ENCODE measurements at regions not wholly inside any gene's neighbourhood (a gene's known extent, or its start where the extent isn't known, plus 50 kb on each side); places are given as distances from the start of the nearest gene placed in this dataset.
"Not testable (repeated sequence)": the region's sequence is repeated elsewhere in the genome, so short reads cannot be mapped to it uniquely, and the experiment has no call there.

DNA sequence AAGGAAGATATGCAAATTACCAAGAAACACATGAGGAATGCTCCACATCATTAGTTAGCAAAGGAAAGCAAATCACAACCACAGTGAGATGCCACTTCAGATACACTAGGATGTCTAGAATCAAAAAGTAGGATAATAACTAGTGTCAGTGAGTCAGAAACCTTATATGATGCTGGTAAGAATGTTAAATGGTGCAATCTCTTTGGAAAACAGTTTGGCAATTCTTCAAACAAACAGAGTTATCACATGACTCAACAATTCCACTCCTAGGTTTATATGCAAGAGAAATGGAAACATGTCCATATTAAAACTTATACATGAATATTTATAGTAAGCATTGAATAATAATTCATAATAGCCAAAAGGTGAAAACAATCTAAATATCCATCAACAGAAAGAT lies 220.9 kb downstream of the FOXG1 start:
- Histone ChIP-seq H3K27ac (no peak overlapping the region), H3K4me2 (no peak overlapping the region), H4K20me1 (no peaks in the 10 kb centered on the region), H3K4me3 (no peak overlapping the region), H3K36me3 (no peaks in the 10 kb centered on the region), H3K27me3 (no peaks in the 10 kb centered on the region), H3K4me1 (no peaks in the 10 kb centered on the region), H3K9me3 (no peaks in the 10 kb centered on the region), H3K9ac (no peak overlapping the region)
- TF ChIP-seq Cebpa-rat (IDR thresholded peaks at IDR 0.05): no peak

DNA sequence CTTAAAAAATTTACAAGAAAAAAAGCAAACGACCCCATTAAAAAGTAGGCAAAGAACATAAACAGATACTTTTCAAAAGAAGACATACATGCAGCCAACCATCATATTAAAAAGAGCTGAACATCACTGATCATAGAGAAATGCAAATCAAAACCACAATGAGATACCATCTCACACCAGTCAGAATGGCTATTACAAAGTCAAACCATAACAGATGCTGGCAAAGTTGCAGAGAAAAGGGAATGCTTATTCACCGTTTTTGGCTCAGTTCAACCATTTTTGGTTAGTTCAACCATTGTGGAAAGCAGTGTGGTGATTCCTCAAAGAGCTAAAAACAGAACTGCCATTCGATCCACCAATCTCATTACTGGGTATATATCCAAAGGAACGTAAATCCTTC lies 230.6 kb downstream of the FOXG1 start:
- not testable (repeated sequence) for H3K4me2 ChIP-seq, H4K20me1 ChIP-seq, H3K27ac ChIP-seq, H3K9ac ChIP-seq, H3K36me3 ChIP-seq, H3K9me3 ChIP-seq, H3K27me3 ChIP-seq, H3K4me3 ChIP-seq, H3K4me1 ChIP-seq

DNA sequence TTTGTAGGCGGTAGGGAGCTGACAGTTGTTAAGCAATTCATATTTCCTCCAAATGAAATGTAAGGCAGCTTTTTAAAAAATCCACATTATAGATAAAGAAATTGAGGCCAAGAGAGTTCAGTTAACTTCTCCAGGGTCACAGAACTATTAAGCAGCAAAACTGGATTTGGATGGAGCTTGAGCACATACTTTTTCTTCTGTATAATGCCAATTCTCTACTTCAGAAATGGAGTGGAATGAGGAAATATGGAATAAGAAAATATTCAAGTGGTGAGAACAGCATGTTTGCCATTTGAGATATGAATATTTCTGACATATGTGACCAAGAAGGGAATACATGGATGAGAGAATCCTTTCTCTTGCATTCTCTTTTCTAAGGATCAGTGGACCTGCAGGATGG lies 233.1 kb downstream of the FOXG1 start:
- Histone ChIP-seq H3K9ac (no peak overlapping the region), H3K27me3 (no peaks in the 10 kb centered on the region), H4K20me1 (no peaks in the 10 kb centered on the region), H3K9me3 (no peaks in the 10 kb centered on the region), H3K36me3 (no peaks in the 10 kb centered on the region), H3K4me1 (no peaks in the 10 kb centered on the region), H3K4me3 (no peak overlapping the region), H3K27ac (no peak overlapping the region), H3K4me2 (no peak overlapping the region)
- no peak for TF ChIP-seq Cebpa-rat (IDR thresholded peaks at IDR 0.05)

DNA sequence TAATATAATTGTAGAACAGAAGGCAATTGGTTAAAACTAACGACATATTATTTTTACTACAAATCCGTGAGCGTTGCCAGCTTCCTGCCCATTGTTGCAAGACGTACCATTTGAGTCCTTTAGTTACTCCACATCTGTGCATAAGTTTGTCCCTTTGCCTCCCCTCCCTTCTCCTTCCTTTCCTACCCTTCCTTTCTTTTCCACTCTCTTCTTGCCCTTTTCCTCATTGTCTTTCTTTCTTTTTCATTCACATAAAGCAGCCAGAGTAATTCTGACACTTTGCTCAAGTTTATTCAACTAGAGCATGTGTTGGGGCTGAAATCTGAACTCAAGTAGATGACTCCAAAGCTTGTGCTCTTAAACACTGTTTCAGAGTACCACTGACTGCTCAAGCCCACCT lies 239.1 kb downstream of the FOXG1 start:
- no peaks in the 10 kb centered on the region for H3K9me3 ChIP-seq
- H3K27ac ChIP-seq: no peak overlapping the region
- H3K27me3 ChIP-seq: no peaks in the 10 kb centered on the region
- H3K9ac ChIP-seq: no peak overlapping the region
- no peaks in the 10 kb centered on the region for H3K4me1 ChIP-seq
- no peak overlapping the region for H3K4me2 ChIP-seq
- no peak for TF ChIP-seq Cebpa-rat (IDR thresholded peaks at IDR 0.05)
- H3K4me3 ChIP-seq: no peak overlapping the region
- no peaks in the 10 kb centered on the region for H4K20me1 ChIP-seq
- H3K36me3 ChIP-seq: no peaks in the 10 kb centered on the region

DNA sequence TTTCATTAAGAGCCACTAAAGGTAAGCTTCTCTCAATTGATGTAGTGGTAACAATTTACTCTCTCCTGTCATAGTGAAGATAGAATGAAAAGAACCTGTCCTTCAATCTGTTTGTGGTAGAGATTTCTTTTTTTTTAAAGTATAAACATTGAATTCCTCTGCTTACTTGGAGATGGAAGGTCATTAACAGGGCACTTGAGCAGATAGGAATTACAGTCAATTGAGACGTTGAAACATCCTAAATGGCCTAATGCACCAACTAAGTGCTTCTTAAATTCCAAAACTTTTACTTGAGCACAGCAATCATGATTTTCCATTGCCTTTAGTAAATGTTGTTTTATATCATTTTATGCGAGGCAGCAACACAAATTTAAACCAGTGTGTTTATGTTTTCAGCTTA lies 241.4 kb downstream of the FOXG1 start:
- H3K27ac ChIP-seq: no peak overlapping the region
- H3K9ac ChIP-seq: no peak overlapping the region
- no peaks in the 10 kb centered on the region for H4K20me1 ChIP-seq
- H3K9me3 ChIP-seq: no peaks in the 10 kb centered on the region
- no peak overlapping the region for H3K4me3 ChIP-seq
- H3K4me2 ChIP-seq: no peak overlapping the region
- H3K4me1 ChIP-seq: no peaks in the 10 kb centered on the region
- TF ChIP-seq Cebpa-rat (IDR thresholded peaks at IDR 0.05): no peak
- H3K27me3 ChIP-seq: no peaks in the 10 kb centered on the region
- H3K36me3 ChIP-seq: no peaks in the 10 kb centered on the region

DNA sequence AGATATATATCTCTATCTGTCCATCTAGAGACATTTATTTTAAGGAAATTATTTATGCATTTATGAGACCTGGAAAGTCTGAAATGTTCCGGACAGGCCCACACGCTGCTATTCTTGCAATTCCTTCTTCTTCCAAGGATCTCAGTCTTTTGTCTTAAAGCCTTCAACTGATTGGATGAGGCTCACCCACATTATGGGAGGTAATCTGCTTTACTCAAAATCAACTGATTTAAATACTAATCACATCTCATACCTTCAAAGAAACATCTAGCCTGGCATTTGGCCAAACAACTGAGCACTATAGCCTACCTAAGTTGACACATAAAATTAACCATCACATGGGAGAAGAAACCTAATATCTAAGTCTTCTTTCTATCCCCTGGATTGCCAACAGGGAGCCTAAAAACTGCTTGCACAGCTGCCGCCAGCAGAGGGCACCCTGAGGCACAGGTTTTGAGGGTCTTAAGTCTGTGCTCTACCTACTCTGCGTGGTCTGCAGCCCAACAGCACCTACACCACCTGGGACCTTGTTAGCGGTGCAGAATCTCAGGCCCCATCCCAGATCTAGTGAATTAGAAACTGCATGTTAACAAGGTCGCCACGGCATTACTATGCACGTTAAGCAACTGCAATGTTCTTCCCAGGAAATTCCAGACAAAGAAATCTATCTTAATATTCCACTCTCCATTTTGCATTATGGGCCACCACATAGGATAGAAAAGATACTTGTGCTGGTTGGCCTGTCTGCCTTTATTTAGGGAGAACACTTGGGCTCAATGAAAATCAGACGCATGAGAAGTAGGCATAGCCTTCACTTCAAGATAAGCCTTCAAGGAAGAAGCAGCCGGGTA lies 249.7 kb downstream of the FOXG1 start:
- Histone ChIP-seq H3K27me3 (no peaks in the 10 kb centered on the region), H3K4me2 (no peak overlapping the region)

DNA sequence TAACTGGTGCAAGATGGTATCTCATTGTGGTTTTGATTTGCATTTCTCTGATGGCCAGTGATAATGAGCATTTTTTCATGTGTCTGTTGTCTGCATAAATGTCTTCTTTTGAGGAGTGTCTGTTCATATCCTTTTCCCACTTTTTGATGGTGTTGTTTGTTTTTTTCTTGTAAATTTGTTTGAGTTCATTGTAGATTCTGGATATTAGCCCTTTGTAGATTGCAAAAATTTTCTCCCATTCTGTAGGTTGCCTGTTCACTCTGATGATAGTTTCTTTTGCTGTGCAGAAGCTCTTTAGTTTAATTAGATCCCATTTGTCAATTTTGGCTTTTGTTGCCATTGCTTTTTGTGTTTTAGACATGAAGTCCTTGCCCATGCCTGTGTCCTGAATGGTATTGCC lies 256.9 kb downstream of the FOXG1 start:
- not testable (repeated sequence) for H3K4me2 ChIP-seq, H3K9ac ChIP-seq, H3K4me3 ChIP-seq, H3K4me1 ChIP-seq, H3K27ac ChIP-seq, H4K20me1 ChIP-seq, H3K27me3 ChIP-seq, H3K36me3 ChIP-seq
- H3K9me3 ChIP-seq: peaks cover 19% of the 10 kb centered on the region; the same call in 1 of the 2 replicates

More for the DNA sequence above, 249.7 kb downstream of the FOXG1 start:
- no peaks in the 10 kb centered on the region for H4K20me1 ChIP-seq
- H3K27ac ChIP-seq: no peak overlapping the region
- TF ChIP-seq Cebpa-rat (IDR thresholded peaks at IDR 0.05): no peak
- no peaks in the 10 kb centered on the region for H3K9me3 ChIP-seq
- no peaks in the 10 kb centered on the region for H3K36me3 ChIP-seq
- H3K9ac ChIP-seq: no peak overlapping the region
- H3K4me3 ChIP-seq: no peak overlapping the region
- no peaks in the 10 kb centered on the region for H3K4me1 ChIP-seq

DNA sequence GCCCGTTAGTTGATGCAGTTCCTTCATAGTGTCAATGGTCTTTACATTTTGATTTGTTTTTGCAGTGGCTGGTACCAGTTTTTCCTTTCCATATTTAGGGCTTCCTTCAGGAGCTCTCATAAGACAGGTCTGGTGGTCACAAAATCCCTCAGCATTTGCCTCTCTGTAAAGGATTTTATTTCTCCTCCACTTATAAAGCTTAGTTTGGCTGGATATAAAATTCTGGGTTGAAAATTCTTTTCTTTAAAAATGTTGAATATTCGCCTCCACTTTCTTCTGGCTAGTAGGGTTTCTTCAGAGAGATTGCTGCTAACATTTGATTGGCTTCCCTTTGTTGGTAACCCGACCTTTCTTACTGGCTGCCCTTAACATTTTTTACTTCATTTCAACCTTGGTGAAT lies 260.9 kb downstream of the FOXG1 start:
- H4K20me1 ChIP-seq, H3K27ac ChIP-seq, H3K27me3 ChIP-seq, H3K4me1 ChIP-seq, H3K4me3 ChIP-seq, H3K9ac ChIP-seq, H3K4me2 ChIP-seq, H3K36me3 ChIP-seq: not testable (repeated sequence)
- H3K9me3 ChIP-seq: peaks cover 23% of the 10 kb centered on the region; the same call in 1 of the 2 replicates

DNA sequence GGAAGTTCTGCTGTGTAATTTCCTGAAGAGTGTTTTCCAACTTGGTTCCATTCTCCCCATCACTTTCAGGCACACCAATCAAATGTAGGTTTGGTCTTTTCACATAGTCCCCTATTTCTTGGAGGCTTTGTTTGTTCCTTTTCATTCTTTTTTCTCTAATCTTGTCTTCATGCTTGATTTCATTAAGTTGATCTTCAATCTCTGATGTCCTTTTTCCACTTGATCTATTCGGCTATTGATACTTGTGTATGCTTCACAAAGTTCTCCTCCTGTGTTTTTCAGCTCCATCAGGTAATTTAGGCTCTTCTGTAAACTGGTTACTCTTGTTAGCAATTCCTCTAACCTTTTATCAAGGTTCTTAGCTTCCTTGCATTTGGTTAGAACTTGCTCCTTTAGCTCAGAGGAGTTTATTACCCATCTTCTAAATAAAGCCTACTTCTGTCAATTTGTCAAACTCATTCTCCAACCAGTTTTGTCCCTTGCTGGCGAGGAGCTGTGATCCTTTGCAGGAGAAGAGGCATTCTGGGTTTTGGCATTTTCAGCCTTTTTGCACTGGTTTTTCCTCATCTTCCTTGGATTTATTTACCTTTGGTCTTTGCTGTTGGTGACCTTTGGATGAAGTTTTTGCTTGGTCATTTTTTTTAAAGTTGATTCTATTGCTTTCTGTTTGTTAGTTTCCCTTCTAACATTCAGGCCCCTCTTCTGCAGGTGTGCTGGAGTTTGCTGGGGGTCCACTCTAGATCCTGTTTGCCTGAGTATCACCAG lies 261.5 kb downstream of the FOXG1 start:
- H3K4me3 ChIP-seq, H4K20me1 ChIP-seq, H3K4me1 ChIP-seq, H3K36me3 ChIP-seq, H3K27me3 ChIP-seq, H3K27ac ChIP-seq, H3K9ac ChIP-seq, H3K4me2 ChIP-seq: not testable (repeated sequence)
- peaks cover 23% of the 10 kb centered on the region; the same call in 1 of the 2 replicates for H3K9me3 ChIP-seq

DNA sequence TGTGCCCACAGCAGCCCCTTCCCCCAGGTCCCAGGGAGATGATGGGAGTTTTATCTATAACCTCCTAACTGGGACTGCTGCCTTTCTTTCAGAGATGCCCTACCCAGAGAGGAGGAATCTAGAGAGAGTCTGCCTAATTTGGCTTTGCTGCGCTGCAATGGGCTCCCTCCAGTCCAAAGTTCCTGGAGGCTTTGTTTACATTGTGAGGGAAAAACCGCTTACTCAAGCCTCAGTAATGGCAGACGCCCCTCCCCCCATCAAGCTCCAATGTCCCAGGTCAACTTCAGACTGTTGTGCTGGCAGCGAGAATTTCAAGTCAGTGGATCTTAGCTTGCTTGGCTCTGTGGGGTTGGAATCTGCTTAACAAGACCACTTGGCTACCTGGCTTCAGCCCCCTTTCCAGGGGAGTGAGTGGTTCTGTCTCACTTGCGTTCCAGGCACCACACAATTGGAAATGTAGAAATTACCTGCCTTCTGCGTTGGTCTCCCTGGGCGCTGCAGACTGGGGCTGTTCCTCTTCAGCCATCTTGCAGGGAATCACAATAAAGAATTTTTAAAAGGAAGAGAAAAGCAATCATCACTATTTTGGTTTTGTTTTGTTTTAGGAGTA lies 262.5 kb downstream of the FOXG1 start:
- no peak overlapping the region for H3K4me3 ChIP-seq
- peaks cover 22% of the 10 kb centered on the region; the same call in 1 of the 2 replicates for H3K9me3 ChIP-seq
- no peak for TF ChIP-seq Cebpa-rat (IDR thresholded peaks at IDR 0.05)
- H3K4me2 ChIP-seq: no peak overlapping the region
- no peaks in the 10 kb centered on the region for H3K4me1 ChIP-seq
- H4K20me1 ChIP-seq: no peaks in the 10 kb centered on the region
- no peaks in the 10 kb centered on the region for H3K27me3 ChIP-seq
- no peak overlapping the region for H3K27ac ChIP-seq
- no peak overlapping the region for H3K9ac ChIP-seq
- H3K36me3 ChIP-seq: no peaks in the 10 kb centered on the region
